ENCODE measurements at regions not wholly inside any gene's neighbourhood (a gene's known extent, or its start where the extent isn't known, plus 50 kb on each side); places are given as distances from the start of the nearest gene placed in this dataset.
A peak's percentile ranks its signal among the peaks of the same experiment; 100 is the strongest.

DNA sequence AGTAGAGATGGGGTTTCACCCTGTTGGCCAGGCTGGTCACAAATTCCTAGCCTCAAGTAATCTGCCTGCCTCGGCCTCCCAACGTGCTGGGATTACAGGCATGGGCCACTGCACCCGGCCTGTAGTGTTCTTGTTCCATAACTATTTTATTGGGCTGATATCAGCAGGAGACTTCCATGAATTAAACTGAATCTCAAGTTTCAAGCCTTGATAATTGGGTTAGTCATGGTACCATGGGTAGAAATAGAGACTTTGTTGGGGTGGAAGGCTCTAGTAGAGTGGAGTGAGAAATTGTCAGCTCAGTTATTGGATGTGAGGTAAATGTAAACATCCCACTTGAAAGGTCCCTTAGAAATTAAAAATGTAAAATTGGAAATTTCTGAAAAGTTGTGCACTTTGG is 419.1 kb downstream of the ADGRL2 start:
- DNase-seq, result no peak

DNA sequence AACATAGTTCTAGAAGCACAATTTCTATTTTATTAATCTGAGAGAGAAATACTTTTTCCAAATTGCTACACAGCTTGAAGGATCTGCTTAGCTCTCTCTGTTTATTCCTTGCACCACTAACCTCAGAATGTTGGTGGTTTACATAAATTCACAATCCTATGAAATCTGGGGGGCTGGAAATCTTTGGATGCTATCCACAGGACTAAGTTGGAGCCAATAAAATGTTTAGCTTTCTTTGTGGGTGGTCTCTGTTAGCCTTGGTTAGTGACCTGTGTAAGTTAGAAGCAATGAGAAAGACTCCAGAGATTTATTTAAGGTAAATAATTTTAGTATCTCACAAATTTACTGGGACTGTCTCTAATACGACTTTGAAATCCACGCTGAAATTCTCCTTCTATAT is 418.1 kb downstream of the ADGRL2 start:
- DNase-seq, result no peak

GRCh38 chr1:82215853-82216175 is 415.1 kb downstream of the ADGRL2 start:
- DNase-seq, result no peak

DNA sequence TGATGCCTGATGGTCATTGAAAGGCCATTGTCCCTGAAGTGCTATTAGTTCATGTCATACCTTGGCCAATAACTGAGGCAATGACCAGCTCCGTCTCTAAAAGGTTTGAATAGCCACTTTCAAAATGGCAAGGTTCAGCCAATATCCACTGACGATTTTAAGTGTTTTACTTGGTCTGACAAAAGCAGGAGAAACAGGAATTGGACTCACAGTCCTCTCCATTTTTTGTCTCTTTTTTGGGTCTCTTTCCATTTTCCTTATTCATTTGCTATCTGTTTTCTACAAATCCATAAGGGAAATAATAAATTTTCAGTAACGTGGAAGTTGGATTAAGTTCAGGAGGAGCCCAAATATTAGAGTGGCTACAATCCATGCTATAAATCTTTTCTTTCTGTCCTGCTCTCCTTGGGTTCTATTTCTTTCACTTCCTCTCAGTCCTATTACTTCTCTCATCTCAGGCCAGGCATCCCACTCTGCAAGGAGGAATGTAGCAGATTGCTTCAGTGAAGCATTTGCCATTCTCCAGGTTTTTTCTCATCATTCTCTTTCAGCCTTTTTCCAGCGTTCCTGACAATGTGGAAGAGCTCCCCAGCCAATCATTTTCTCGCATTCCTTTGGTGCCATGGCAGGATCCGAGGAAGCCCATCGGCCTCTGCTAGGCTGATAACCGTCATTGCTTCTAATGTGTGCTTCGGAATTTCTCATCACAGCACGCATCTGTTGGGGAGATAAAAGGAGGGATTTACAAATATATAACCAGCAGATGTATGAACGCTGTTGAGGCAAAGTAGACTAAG is 414.5 kb downstream of the ADGRL2 start:
- DNase-seq, result no peak

DNA sequence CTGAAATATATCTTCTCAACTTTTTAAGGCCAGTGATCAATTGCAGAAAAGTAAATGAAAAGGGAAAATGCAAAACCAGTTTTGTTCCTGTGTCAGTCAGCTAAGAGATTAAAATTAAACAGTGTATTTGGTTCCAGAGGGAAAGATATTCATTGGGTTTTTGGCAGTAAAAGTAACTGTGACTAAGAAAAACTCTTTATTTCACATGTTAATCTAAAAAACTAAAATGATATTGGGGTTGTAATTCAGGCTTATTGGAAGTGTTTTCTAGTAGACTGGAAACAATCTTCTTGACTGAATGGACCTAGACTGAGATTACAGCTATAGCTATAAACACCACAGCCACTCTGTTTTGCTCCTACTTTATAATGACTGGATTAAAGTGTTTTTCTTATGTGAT is 413.9 kb downstream of the ADGRL2 start:
- no peak for DNase-seq

DNA sequence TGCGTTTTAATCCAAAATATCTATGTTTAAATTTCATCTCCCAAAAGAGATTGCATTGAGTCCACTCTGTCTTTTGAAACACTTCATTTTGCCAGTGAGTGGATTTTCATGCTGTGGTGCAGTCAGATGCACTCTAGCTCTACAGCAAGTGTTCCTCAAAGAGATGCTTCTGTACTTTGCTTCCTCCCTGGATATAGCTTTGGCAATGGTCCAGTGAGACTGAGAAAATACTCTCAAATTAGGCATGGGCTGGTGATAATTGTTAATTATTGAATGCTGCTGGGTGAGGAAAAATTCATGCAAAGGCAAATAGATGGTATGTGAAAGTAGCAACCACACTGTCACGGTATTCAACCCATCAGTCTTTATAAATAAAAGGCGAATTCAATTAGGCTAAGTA is 396.9 kb downstream of the ADGRL2 start:
- no peak for DNase-seq

GRCh38 chr1:82195245-82195644 is 394.5 kb downstream of the ADGRL2 start:
- DNase-seq, result no peak

- DNase-seq, result no peak
Measured at GRCh38 chr1:82185084-82185483, 384.4 kb downstream of the ADGRL2 start.

DNA sequence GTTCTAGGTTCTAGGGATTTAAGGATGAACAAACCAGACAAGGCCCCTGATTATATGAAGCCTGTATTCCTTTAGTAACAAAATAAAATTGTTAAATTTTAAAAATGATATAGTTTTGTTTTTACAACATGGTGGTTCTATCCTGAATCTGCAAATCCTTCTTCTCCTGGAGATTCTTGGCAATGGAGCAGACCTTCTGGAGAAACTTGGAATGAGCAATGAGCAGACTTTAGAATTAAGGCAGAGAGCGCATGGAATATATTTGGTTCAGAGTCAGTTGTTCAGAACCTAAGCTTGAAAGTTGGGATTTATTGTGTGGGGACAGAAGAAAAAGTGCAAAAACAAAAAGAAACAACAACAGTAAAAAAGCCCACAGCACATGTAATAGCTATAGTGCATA is 381.1 kb downstream of the ADGRL2 start:
- DNase-seq, result no peak

DNA sequence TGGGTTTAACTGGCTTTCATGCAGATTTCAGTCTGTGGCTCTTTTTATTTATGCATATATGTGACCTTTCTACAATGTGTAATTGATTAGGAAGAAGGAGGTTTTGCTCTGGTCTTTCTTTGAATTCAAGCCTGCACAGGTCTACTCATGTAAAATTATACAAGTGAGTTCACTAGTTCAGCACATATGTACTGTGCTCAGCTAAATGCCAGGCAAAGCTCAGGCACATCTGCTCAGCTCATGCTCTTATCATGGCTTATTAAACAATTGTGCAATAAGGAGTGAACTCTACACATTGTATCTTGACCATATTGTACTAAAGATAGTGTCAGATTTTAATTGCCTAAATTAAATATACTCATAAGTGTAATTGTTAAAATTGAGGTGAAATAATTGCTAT is 378.4 kb downstream of the ADGRL2 start:
- no peak for DNase-seq

DNA sequence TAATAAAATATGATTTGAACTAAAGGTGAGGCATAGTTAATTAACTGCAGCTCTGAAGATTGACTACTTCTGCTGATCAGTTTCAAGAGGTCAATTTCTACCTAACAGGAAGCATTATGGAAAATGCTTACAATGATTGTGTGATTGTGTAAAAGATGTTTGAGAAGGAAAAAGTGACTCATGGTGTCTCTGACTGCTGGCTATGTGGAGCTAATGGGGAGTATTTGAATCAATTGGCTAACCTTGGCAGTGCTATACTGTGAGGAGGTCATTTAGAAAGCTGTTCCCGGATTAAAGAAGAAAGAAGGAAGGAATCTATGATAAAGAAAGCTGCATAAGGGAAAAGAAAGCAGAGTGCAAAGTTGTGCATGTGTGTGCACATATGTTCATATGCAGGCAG is 376.5 kb downstream of the ADGRL2 start:
- no peak for DNase-seq

GRCh38 chr1:82171955-82172354 is 371.2 kb downstream of the ADGRL2 start:
- DNase-seq, result no peak

DNA sequence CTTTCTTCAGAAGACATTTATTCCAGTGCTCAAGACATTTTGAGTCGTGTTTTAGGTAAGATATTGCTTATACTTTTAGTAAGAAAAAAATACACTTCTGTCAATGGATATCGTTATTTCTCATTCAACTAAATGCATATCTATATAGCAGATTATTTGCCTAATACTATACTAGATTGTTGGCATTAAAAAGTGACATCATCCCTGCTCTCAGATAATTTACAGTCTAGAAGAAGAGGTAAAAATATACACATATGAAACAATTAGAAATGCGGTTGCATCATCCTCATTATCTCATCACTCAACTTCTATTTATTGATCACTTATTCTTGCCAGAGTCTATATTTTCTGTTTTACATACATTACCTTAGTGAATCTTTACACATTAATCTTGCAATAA is 367.7 kb downstream of the ADGRL2 start:
- DNase-seq, result no peak

- no peak for DNase-seq
Measured at GRCh38 chr1:82165304-82165703, 364.6 kb downstream of the ADGRL2 start.

GRCh38 chr1:82162486-82163420 is 362.0 kb downstream of the ADGRL2 start:
- no peak for DNase-seq

DNA sequence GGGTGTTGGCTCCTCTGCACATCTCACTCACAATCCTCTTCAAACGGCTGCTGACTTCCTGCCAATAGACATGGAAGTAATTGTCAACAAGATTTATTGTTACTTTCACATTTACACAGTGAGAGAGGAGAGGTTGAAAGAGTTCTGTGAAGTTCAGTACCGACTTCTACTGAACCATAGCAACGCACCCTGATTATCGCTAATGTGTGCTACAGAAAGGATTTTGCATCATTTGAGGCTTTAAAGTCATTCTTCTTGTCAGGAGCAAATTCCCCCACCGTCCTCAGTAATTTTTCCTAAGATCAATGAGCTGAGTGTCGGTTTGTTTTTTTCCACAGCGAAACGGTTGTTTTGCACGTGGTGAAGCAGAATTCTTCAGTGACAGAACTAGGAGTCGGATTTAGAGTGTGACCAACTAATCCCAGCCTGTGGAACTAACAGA is 361.0 kb downstream of the ADGRL2 start:
- peak; percentile 81 for DNase-seq

DNA sequence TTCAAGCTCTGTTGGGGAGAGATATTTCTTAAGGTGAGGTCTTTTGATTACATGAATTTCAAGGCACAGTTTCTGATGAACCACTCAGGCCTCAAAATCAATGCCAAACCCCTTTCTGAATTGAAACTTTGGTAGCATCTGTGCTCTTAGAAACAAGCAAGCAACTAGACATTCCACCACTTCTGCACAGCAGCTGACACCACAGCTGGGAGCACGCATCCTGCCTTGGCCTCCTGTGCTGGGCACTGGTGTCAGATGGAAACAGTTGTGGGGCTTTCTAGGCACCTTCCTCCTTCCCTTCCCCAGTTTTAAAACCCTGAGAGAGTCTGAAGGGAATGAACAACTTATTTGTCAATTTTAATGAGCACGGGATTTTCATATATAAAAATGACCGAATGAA is 360.2 kb downstream of the ADGRL2 start:
- DNase-seq, result no peak

DNA sequence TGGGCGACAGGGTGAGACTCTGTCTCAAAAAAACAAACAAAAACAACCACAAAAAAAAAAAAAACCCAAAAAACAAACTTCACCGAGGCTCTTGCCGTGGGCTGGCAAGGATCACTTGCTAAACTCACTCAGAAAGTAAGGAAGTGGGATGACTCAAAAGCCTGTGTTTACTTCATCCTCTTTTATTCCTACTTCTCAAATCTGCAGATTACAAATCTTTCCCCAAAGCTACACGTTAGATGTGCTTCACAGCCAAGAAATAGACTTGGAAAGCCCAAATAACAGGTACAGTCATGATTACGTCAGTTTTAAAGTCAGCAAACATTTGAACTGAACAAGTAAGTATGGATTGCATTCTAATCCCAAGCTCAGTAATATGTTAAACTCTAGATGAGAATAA is 359.3 kb downstream of the ADGRL2 start:
- no peak for DNase-seq

DNA sequence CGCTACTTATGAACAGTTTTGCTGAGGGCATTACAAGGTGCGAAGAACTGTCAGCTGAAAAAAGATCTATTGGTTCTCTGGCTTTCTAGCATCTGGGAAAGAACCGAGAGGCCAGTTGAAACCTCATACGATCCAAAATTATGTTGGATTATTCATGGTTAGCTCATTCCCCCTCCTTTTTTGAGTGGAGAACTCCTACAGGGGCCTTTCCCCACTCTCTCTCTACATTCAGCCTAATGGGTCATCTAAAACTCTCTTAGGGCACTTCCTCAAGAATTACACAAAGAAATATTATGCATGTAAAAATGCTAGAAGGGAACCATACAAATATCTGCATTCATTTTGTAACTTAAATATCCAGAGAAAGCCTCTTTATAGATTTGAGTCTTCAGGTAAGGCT is 358.2 kb downstream of the ADGRL2 start:
- no peak for DNase-seq

DNA sequence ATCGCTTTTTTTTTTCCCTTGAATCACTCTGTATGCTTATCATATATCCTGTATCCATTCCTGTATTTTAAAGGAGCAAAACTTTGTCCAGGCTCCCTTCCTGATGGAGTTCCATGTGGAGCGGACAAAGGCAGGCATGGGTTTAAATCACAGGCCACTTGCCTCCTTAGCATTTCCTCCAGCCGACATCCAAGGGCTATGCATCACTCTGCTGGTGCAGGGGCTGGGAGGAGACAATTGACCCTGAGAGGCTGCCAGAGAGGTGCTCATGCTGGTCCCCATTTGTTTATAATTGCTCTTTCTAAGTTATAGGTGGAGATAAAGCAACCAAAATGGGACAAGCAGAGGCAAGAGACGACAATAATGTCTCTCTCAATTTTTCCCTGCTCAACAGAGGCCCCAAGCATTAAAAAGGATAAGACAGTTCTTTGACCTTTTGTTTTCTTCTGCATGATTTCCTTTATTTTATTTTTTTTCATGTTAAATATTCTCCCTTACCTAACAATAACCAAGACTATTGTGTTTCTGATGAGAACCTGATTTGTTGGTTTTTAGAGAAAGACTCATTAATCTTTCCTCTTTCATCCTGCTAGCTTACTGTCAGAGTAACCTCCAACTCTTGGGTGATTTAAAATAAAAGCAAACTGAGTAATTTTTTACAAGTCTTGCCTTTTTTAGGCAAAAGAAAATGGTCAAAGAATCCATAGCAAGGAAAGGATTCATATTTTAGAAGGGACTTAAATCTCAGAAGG is 353.7 kb downstream of the ADGRL2 start:
- no peak for DNase-seq

- DNase-seq, result no peak
Measured at GRCh38 chr1:82153752-82154151, 353.0 kb downstream of the ADGRL2 start.

DNA sequence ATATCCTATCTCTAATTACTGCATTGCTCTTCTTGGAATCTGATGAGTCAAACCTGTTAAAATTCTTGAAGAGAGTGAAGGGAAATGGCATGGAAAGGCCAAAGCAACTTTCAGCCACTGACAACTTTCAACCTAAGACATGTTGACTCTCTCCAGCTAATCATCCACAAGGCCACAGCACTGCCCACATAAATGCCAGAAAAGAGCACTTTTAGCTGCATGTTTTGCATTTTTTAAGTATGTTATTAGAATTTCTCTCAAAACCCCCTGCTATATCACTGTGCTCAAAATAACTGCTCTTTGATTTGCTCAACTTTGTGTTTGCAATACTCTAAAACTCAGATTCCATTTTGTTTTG is 352.5 kb downstream of the ADGRL2 start:
- no peak for DNase-seq

Data from NCI-H1105 (cell line).